Middle frontal gyrus (tissue), 1 donor: ENCODE measurements at regions not wholly inside any gene's neighbourhood (a gene's known extent, or its start where the extent isn't known, plus 50 kb on each side); places are given as distances from the start of the nearest gene placed in this dataset.
"Not testable (repeated sequence)": the region's sequence is repeated elsewhere in the genome, so short reads cannot be mapped to it uniquely, and the experiment has no call there.

ENCODE experiments used
- DNase-seq: peaks from one replicate; pipeline ENCODE4 v3.0.0-alpha.2; 2015; ENCODE audit warnings: low spot score; ENCODE audit errors: extremely low spot score

- DNase-seq = no peak
These were observed 818.6 kb downstream of the KCNJ2 start for GRCh38 chr17:70987867-70988340.

DNA sequence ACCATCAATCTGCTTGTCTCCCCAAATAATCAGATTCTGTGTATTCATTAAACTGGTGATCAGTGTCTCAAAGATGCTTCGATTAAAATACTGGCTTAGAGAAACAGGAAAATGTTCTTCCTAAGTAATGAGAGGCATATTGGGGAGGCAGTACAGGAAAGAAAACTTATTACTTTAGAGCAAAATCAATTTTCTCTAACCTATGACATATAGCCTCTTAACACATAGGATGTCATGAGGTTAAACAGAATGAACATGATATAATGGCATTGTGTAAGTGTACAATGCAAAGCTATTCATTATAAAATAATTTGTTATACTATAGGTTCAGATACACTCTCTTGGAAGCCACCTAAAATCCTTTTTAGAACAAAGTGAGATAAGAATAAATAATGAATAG, 819.3 kb downstream of the KCNJ2 start:
- no peak for DNase-seq

GRCh38 chr17:70989280-70989679, 819.9 kb downstream of the KCNJ2 start:
- no peak for DNase-seq

DNA sequence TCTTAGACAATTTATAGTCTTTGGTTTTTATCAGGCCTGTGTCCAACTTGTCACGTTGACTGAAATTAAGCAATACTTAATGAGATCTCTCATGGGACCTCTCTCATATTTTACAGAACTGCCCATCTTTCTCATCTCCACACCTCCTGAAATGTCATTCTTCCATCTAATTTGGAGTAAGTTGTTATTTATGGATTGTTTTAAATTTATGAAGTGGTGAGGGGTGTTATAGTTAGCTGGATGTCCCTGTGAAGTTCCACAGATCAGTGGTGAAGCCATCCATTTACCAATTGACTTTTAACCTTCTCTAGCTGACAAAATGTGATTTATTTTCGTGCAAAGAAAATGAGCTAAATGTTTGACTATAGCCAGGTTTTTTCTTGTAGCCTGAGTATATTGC, 824.9 kb downstream of the KCNJ2 start:
- no peak for DNase-seq

- no peak for DNase-seq
These were observed 826.7 kb downstream of the KCNJ2 start for GRCh38 chr17:70995997-70996396.

DNA sequence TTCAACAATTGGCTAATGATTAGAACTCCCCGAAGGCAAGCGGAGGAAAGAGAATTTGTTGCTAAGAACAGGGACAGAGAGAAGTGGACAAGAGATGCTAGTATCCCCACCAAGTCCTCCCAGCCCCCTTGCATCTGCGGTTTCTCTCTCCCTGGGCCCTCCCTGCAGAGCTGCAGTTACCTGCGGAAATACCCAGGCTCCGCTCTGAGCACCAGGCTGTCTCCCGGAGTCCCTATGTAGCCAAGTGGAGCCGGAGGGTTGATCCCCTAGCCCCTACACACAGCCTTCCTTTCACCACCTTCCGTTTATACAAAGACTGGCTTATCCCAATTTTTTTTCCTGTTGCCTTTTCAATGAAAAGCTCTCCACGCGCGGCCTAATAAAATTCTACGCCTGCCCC, 834.4 kb downstream of the KCNJ2 start:
- no peak for DNase-seq

- no peak for DNase-seq
These were observed 835.1 kb downstream of the KCNJ2 start for GRCh38 chr17:71004413-71004812.

DNA sequence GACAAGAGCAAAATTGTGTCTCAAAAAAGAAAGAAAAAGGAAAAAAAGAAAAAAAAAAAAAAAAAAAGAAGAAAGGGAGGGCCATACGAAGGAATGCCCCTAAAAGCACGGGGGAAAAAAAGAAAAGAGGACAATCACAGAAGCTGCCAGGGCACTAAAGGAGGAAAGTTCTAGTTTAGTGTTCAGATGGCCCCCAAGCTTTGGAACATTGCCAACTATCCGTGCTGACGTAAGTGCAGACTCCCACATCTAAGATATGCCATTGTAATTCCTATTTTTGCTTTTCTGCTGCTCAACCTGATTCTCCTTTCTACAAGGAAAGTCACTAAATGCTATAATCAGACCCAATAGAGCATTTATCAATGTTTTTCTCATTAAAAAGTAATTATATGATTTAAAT, 842.1 kb downstream of the KCNJ2 start:
- DNase-seq = no peak

DNA sequence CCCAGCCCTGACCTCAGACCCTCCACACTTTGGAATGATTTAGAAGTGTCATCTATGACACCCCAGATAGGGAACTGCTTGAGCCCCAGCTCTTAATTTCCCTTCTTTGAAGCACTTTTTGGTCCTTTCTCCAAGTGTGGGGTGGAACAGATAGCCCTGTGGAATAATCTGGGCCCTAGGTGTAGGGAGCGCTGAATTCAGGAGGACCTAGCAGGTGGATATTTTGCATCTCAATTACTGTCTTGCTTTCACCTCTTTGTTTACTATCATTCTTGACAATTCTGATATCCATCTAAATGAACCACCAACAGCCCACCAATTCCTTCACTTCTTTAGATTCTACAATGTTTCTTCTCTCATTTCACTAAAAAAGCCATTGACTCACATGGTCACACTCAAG, 850.4 kb downstream of the KCNJ2 start:
- no peak for DNase-seq

- no peak for DNase-seq
These were observed 853.4 kb downstream of the KCNJ2 start for GRCh38 chr17:71022758-71023157.

GRCh38 chr17:71023249-71024030, 854.1 kb downstream of the KCNJ2 start:
- no peak for DNase-seq

- DNase-seq = no peak
These were observed 854.8 kb downstream of the KCNJ2 start for GRCh38 chr17:71024172-71024571.

GRCh38 chr17:71024969-71025368, 855.6 kb downstream of the KCNJ2 start:
- DNase-seq = no peak

- no peak for DNase-seq
These were observed 859.9 kb downstream of the KCNJ2 start for GRCh38 chr17:71029246-71029645.

- DNase-seq = not testable (repeated sequence)
These were observed 862.0 kb downstream of the KCNJ2 start for GRCh38 chr17:71031286-71031685.

DNA sequence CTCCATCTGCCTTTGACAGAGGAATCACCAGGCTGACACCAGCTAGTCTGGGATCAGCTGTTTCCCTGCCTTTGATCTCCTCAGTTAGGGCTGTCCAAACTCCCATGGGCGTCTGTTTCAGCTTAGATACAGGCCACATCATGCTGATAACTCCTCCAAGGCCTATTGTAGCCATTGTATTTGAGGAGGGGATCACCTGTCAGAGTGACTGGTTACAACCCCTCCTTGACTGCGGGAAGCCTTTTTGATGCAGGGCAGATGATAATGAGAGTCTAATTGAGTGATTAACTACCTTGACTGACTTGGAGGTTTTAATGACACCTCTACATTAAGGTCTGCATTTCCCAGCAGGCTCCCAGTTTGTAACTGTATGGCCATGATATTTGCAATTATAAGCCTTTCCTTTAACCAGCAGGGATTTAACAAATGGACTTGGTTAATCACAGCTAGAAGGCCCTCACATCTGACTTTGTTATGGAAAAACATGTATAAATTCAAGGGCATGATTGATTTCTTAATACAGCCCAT, 863.5 kb downstream of the KCNJ2 start:
- no peak for DNase-seq

DNA sequence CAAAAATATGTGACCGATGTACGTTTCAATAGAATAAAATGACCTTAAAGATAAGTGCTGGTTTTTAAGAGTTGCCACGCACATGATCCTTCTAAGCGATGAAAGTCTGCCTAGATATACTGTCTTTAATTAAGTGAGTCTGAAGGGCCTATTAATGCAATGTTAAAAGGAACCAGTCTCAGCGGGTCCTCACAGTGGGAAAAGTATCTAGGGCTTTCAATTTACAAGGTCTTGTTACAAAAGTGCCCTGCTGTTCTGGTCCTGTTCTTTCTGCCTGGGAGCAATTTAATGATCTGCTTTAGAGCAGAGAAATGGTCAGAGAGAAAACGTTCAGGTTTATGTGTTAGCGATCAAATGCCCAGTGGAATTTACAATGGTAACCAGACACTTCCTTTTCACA, 864.0 kb downstream of the KCNJ2 start:
- DNase-seq = no peak

DNA sequence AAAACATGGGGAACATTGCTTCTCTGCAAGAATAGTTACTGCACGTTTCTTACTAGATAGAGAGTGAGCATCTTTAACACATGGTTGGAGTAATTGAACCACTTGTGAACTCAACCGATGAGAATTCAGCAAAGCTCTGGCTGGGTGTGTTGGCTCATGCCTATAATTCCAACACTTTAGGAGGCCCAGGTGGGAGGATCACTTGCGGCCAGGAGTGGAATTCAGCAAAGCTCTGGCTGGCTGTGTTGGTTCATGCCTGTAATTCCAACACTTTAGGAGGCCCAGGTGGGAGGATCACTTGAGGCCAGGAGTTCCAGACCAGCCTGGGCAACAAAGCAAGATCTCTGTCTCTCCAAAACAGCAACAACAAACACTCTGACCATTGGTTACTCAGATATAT, 865.9 kb downstream of the KCNJ2 start:
- DNase-seq = no peak

- no peak for DNase-seq
These were observed 868.1 kb downstream of the KCNJ2 start for GRCh38 chr17:71037386-71037785.

DNA sequence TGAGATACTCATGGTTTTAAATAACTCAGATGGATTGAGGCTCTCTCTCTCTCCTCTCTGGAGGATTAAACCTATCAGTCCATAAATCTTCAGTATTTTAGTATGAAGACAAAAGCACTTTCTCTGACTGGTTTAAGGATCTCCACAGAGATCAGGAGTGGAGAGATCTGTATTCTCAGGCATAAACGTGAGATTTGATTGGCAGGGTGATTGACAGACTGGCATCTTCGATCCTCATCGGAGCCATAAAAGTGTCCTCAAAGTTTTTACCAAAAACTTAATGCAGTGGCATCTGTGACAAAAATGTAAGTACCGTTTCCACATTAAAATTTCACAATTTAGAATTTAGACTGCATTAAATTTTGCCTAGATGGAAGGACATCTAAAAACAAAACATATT, 870.1 kb downstream of the KCNJ2 start:
- no peak for DNase-seq

DNA sequence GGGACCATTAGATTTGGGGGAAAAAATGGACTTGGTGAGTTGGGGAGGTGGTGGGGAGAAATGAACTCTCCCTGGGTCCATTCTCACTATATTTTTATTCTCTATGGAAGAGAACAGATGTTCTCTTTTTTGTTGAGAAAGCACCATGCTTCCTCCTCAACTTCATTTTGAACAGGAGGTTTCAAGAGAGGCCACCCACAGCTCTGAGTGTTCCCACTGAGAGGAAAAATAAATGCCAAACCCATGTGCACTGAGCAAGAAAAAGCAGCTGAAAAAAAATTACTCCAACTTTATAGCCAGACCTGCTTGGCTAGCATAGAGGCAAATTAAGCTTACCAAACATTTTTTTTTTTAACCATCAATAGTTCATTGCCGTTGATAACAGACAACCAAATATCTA, 883.6 kb downstream of the KCNJ2 start:
- DNase-seq = peak; percentile 11

- DNase-seq = no peak
These were observed 885.8 kb downstream of the KCNJ2 start for GRCh38 chr17:71055128-71055527.

GRCh38 chr17:71057448-71057847, 888.1 kb downstream of the KCNJ2 start:
- DNase-seq = no peak
